ENCODE measurements at regions not wholly inside any gene's neighbourhood (a gene's known extent, or its start where the extent isn't known, plus 50 kb on each side); places are given as distances from the start of the nearest gene placed in this dataset.

GRCh38 chr3:151024339-151024738, 51.8 kb upstream of the CLRN1 start:
- Histone ChIP-seq H3K9me2 (ENCODE audit: insufficient read depth, low read length) (no peaks in the 10 kb centered on the region), H3K4me3 (ENCODE audit: low read length) (peak overlapping the region; percentile 61), H3K79me2 (replicated peaks; ENCODE audit: insufficient read depth, low read length) (no peaks in the 10 kb centered on the region), H3K36me3 (ENCODE audit: insufficient read depth, low read length) (no peaks in the 10 kb centered on the region), H2AFZ (ENCODE audit: low read depth, low read length) (no peak overlapping the region), H3K27ac (ENCODE audit: low read length) (no peak overlapping the region), H3K27me3 (ENCODE audit: insufficient read depth, low read depth, low read length) (no peaks in the 10 kb centered on the region), H3K9ac (ENCODE audit: low read length) (no peak overlapping the region), H3F3A (ENCODE audit: insufficient read depth, low read length, poor library complexity, severe bottlenecking) (no peaks in the 10 kb centered on the region), H3K9me3 (ENCODE audit: low read length) (no peaks in the 10 kb centered on the region), H4K20me1 (ENCODE audit: insufficient read depth) (no peaks in the 10 kb centered on the region), H3K4me2 (ENCODE audit: low read length) (no peak overlapping the region)
- TF ChIP-seq TAF1 (IDR thresholded peaks at IDR 0.05; ENCODE audit: low read depth) (no peak), EP300 (conservative IDR thresholded peaks at IDR 0.05; ENCODE audit: poor library complexity, severe bottlenecking) (no peak), EZH2 (IDR thresholded peaks at IDR 0.05; ENCODE audit: borderline replicate concordance, insufficient read depth, low read length, poor library complexity, severe bottlenecking) (no peak), RAD21 (conservative IDR thresholded peaks at IDR 0.05) (no peak), MXI1 (conservative IDR thresholded peaks at IDR 0.05; ENCODE audit: poor library complexity, severe bottlenecking) (no peak), SMC3 (conservative IDR thresholded peaks at IDR 0.05; ENCODE audit: poor library complexity) (no peak), POLR2AphosphoS5 (IDR thresholded peaks at IDR 0.05) (no peak)
- TF ChIP-seq, protein P1, sequence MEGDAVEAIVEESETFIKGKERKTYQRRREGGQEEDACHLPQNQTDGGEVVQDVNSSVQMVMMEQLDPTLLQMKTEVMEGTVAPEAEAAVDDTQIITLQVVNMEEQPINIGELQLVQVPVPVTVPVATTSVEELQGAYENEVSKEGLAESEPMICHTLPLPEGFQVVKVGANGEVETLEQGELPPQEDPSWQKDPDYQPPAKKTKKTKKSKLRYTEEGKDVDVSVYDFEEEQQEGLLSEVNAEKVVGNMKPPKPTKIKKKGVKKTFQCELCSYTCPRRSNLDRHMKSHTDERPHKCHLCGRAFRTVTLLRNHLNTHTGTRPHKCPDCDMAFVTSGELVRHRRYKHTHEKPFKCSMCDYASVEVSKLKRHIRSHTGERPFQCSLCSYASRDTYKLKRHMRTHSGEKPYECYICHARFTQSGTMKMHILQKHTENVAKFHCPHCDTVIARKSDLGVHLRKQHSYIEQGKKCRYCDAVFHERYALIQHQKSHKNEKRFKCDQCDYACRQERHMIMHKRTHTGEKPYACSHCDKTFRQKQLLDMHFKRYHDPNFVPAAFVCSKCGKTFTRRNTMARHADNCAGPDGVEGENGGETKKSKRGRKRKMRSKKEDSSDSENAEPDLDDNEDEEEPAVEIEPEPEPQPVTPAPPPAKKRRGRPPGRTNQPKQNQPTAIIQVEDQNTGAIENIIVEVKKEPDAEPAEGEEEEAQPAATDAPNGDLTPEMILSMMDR (IDR thresholded peaks at IDR 0.05; ENCODE audit: poor library complexity, severe bottlenecking) = no peak
- TF ChIP-seq, protein P2, sequence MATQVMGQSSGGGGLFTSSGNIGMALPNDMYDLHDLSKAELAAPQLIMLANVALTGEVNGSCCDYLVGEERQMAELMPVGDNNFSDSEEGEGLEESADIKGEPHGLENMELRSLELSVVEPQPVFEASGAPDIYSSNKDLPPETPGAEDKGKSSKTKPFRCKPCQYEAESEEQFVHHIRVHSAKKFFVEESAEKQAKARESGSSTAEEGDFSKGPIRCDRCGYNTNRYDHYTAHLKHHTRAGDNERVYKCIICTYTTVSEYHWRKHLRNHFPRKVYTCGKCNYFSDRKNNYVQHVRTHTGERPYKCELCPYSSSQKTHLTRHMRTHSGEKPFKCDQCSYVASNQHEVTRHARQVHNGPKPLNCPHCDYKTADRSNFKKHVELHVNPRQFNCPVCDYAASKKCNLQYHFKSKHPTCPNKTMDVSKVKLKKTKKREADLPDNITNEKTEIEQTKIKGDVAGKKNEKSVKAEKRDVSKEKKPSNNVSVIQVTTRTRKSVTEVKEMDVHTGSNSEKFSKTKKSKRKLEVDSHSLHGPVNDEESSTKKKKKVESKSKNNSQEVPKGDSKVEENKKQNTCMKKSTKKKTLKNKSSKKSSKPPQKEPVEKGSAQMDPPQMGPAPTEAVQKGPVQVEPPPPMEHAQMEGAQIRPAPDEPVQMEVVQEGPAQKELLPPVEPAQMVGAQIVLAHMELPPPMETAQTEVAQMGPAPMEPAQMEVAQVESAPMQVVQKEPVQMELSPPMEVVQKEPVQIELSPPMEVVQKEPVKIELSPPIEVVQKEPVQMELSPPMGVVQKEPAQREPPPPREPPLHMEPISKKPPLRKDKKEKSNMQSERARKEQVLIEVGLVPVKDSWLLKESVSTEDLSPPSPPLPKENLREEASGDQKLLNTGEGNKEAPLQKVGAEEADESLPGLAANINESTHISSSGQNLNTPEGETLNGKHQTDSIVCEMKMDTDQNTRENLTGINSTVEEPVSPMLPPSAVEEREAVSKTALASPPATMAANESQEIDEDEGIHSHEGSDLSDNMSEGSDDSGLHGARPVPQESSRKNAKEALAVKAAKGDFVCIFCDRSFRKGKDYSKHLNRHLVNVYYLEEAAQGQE (IDR thresholded peaks at IDR 0.05; ENCODE audit: borderline replicate concordance) = no peak

DNA sequence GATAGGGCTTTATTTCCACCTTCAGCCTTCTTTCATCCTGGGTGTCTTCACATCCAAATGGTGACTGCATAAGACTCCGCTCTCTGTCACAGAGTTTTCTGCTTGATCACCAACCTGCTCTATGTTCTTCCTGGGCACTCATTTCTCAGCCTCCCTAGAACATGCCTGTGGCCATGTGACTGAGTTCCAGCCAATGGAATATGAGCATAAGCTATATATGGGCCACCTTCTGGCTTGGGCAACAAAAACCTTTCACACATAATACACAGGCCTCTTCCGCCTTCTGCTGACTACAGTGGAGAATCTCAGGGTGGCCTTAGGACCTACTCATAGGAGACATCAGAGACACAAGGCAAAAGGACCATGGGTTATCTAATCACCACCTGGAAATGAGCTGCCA, 51.2 kb upstream of the MED12L start:
- H3K9me2 ChIP-seq (ENCODE audit: insufficient read depth, low read length) = no peaks in the 10 kb centered on the region
- H2AFZ ChIP-seq (ENCODE audit: low read depth, low read length) = no peak overlapping the region
- no peak overlapping the region for H3K4me2 ChIP-seq (ENCODE audit: low read length)
- H3K27me3 ChIP-seq (ENCODE audit: insufficient read depth, low read depth, low read length) = no peaks in the 10 kb centered on the region
- H3K4me3 ChIP-seq (ENCODE audit: low read length) = no peak overlapping the region
- H3K9me3 ChIP-seq (ENCODE audit: low read length) = no peaks in the 10 kb centered on the region
- H3K79me2 ChIP-seq (replicated peaks; ENCODE audit: insufficient read depth, low read length) = no peaks in the 10 kb centered on the region
- H3K27ac ChIP-seq (ENCODE audit: low read length) = no peak overlapping the region
- no peaks in the 10 kb centered on the region for H3K36me3 ChIP-seq (ENCODE audit: insufficient read depth, low read length)
- TF ChIP-seq TAF1 (IDR thresholded peaks at IDR 0.05; ENCODE audit: low read depth) = no peak
- TF ChIP-seq SMC3 (conservative IDR thresholded peaks at IDR 0.05; ENCODE audit: poor library complexity) = no peak
- TF ChIP-seq RAD21 (conservative IDR thresholded peaks at IDR 0.05) = no peak
- TF ChIP-seq EP300 (conservative IDR thresholded peaks at IDR 0.05; ENCODE audit: poor library complexity, severe bottlenecking) = no peak
- TF ChIP-seq POLR2AphosphoS5 (IDR thresholded peaks at IDR 0.05) = no peak
- TF ChIP-seq, protein P2 (IDR thresholded peaks at IDR 0.05; ENCODE audit: borderline replicate concordance) = no peak
- TF ChIP-seq, protein P1 (IDR thresholded peaks at IDR 0.05; ENCODE audit: poor library complexity, severe bottlenecking) = no peak
- TF ChIP-seq MXI1 (conservative IDR thresholded peaks at IDR 0.05; ENCODE audit: poor library complexity, severe bottlenecking) = no peak
- no peak for TF ChIP-seq EZH2 (IDR thresholded peaks at IDR 0.05; ENCODE audit: borderline replicate concordance, insufficient read depth, low read length, poor library complexity, severe bottlenecking)
- no peaks in the 10 kb centered on the region for H4K20me1 ChIP-seq (ENCODE audit: insufficient read depth)
- H3K9ac ChIP-seq (ENCODE audit: low read length) = no peak overlapping the region
- no peaks in the 10 kb centered on the region for H3F3A ChIP-seq (ENCODE audit: insufficient read depth, low read length, poor library complexity, severe bottlenecking)

All from neural cell (in vitro differentiated cells).